NCI-H748 (cell line): ENCODE measurements at regions not wholly inside any gene's neighbourhood (a gene's known extent, or its start where the extent isn't known, plus 50 kb on each side); places are given as distances from the start of the nearest gene placed in this dataset.

Source experiments
- DNase-seq: peaks from one replicate; lab custom pipeline; 2025; ENCODE audit not compliant: unreplicated experiment; lab: John Stamatoyannopoulos, UW

DNA sequence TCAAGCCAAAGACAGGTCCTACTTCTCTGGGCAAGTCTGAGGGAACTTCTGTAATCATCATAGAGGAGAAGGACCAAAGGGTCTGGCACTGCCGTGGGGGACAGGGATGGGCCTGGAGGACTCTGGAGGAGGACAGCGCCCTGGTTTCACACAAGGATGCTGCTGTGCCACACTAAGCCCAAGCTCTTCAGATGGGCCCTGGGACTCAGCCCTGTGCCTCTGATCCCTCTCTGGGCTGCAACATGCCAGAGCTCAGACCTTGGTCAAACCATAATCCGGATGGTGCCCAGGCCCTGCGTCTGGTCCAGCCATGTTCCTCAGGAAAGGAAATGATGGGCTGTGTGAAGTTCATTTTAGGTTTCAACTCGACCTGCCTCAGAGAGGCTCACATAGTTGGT is 222.0 kb upstream of the COPS8 start:
- DNase-seq = no peak

DNA sequence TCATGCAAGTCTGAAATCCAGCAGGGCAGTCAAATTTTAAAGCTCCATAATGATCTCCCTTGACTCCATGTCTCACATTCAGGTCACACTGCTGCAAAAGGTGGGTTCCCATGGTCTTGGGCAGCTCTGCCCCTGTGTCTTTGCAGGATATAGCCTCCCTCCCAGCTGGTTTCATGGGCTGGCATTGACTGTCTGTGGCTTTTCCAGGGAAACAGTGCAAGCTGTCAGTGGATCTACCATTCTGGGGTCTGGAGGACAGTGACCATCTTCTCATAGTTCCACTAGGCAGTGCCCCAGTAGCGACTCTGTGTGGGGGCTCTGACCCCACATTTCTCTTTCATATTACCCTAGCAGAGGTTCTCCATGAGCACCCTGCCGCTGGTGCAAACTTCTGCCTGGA is 220.6 kb upstream of the COPS8 start:
- no peak for DNase-seq

DNA sequence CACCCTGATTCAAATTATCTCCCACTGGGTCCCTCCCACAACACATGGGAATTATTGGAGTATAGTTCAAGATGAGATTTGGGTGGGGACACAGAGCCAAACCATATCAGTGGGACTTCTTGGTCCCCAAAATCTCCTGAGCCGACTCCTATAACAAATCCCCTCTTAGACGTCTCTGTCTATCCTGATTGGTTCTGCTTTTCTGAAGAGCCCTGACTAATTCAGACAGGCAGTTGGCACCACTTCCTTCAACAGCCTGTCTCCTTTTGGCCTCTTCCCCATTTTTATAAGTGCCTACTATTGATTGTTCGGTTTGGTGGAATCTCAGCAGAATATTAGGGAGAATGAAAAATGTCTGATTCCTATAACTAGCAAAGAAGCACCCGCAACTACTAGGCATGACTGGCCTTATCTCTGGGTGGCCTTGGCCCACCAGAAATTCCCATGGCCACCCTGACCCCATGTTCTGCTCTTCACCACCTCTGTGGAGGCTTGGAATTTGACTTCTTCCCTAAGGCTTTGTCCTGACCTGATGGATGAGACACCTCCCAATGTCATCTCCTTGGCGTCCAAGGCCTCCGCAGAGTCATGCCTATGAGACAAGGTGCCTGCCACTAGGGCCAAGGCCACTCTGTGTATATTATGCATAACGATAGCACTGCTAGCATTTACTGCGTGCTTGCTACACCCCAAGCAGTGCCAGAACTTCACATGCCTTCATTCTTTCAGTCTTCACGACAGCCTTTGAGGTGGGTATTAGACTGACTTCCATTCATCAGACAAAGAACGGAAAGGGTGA is 218.9 kb upstream of the COPS8 start:
- DNase-seq = no peak

GRCh38 chr2:236867441-236868260 is 218.0 kb upstream of the COPS8 start:
- DNase-seq = no peak

GRCh38 chr2:236870370-236870769 is 215.3 kb upstream of the COPS8 start:
- DNase-seq = no peak

DNA sequence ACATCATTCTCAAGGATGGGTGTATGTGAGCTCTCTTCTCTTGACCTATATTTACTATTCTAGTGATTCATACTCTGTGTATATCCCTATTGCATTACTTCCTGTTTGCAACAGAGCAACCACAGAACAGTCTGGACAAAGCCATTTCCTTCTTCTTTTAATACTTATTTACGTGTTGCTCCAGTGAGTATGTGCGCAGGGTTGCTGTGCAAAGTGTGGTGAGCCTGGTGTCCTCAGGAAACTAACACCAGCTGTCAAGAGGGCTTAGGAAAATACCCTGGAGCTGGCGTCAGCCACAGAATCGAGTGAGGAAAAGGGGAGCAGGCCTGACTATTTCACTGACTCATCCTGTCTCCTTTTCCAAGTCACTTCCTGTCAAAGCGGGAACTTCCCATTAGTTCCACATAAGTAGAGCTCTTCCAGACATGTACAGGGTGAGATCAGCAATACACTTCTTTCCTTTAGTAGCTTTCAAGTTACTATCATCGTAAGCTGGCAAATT is 214.1 kb upstream of the COPS8 start:
- no peak for DNase-seq

DNA sequence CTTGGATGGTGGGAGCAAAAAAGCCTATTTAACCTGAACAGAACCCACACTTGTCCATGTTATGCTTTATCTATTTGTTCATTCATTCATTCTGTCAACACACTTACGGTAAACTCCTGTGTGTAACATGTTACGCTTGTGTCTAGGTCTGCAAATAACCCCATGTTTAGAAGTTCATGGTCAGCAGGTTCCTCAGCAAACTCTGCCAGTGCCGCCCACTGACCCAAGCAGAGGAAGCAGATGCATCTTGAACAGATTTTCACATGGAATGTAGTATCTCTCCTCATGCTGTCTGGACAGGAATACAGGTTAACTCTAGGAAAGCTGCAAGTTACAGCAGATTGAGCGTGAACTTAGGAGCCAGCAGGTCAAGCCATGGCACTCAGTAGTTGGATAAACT is 213.7 kb upstream of the COPS8 start:
- DNase-seq = no peak

DNA sequence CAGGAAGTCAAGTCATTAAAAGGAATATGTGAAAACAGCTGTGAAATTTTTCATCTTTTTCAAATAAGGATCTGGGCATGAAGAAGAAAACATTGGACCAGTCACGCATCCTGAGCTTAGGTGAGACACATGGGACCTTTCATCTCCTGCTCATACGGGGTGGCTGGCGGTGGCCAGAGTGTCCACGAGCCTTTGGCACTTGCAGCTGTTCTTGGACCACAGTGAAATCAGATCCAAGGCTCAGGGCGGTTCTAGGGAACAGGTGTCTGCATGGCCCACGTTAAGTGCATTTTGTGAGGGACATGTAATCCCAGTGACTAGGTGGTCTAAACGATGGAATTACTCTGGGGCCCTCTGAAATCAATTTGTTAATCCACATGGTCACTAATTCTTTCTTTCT is 212.7 kb upstream of the COPS8 start:
- no peak for DNase-seq

- DNase-seq = no peak
Observed at GRCh38 chr2:236873636-236874035, 212.1 kb upstream of the COPS8 start.

GRCh38 chr2:236874866-236875481 is 210.7 kb upstream of the COPS8 start:
- no peak for DNase-seq

DNA sequence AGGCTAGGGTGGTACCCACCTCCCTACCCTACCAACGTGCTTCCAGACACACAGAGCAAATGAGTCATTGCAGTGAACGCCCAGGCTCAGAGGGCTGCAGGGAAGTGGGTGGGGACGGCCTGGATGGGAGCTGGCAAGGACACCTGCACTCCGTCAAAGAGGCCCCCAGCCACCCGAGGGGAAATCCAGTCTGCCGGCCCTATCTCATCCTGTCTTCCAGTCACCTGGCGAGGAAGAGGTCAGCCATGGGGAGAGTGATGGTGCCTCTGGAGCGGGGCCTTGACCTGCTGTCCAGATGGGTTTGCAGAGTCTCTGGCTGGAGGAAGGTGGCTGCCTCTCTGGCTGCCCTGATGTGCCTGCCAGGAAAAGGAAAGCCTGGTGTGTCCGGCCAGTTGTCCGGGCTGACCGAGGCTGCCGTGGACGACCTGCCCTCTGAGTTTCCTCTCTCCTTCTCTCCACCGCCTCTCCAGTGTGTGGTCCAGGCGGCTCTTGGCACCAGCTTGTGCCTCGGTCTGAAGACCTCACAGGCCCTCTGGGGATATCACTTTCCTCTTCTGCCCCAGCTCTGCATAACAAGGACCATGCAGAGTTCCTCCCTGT is 209.7 kb upstream of the COPS8 start:
- peak; percentile 72 for DNase-seq

DNA sequence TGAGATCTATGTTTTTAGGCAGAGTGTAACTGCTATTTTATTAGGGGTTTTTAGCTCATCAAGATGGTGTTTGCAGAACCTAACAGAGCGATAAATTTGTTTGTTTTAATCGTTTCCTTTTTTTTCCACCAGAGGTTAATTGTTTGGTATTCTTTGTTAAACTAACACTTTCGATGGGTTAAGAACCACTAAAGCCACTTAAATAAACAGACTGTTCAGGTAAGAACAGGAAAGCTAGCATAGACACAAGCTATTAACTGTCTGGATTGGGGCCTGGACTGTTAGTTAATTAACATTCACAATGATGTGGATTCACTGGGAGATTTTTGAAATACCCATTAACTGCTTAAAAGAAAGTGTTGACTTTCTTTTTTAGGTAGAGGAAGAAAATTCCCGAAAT is 209.0 kb upstream of the COPS8 start:
- peak; percentile 94 for DNase-seq

DNA sequence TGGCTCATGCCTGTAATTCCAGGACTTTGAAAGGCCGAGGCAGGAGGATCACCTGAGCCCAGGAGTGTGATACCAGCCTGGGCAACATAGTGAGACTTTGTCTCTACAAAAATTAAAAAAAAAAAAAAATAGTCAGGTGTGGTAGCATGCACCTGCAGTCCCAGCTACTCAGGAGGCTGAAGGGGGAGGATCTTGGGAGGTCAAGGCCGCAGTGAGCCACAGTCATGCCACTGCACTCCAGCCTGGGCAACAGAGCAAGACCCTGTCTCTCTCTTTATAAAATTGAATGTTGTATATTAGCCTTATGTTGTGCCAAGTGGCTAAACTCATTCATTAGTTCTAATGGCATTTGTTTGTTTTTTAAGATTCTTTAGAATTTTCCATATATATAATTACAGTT is 207.7 kb upstream of the COPS8 start:
- no peak for DNase-seq

GRCh38 chr2:236879416-236879963 is 206.2 kb upstream of the COPS8 start:
- DNase-seq = peak; percentile 14

GRCh38 chr2:236882074-236882473 is 203.6 kb upstream of the COPS8 start:
- no peak for DNase-seq

- no peak for DNase-seq
Observed at GRCh38 chr2:236882930-236883329, 202.8 kb upstream of the COPS8 start.

- DNase-seq = no peak
Observed at GRCh38 chr2:236883819-236884218, 201.9 kb upstream of the COPS8 start.

DNA sequence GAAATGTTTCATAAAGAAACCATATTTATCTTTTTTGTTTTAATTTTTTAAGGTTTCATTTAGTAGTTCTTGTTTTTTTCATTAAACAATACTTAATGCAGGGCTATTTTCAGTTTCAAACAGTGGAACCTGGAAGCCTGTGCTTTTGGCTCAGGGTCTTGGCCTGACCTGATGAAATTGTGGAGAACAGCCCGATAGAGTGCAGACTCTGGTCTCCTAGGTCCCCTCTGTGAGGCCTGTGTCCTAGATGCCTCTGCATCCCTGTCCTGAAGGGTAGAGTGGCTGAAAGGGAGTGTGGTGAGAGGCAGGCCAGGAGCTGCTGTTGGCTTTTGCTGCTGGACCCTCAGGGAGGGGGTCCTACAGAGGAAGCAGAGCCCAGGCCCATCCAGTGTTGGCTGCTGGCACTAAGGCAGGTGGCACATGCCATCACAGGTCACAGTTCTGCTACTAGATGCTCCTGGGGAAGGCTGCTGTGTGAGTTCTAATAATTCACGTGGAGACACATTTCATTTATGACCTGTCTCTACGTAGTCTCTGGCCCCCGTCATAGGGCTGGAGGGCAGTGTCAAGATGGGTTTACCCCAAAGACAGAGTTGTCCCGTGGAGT is 201.0 kb upstream of the COPS8 start:
- no peak for DNase-seq

DNA sequence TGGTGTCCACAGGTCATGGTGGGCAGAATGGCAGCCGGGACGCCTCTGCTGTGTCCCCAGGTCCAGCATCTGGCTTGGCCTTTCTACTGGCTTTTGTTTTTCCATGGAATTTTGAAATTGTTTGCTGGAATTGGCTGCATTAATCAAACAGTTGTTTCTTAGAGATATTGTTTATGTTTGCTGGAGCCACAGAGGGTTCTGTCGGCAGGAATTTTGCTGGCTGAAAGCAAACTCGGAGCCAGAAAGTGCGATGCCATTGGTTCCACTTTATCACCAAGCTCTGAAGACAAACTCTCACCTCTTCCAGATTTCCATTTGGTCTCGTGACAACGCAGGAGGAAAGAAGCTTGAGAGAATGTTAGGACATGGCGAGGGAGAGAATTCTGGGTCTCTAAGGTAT is 199.2 kb upstream of the COPS8 start:
- DNase-seq = no peak

GRCh38 chr2:236887531-236887930 is 198.2 kb upstream of the COPS8 start:
- no peak for DNase-seq
